Ishikawa (cell line): ENCODE measurements at regions not wholly inside any gene's neighbourhood (a gene's known extent, or its start where the extent isn't known, plus 50 kb on each side); places are given as distances from the start of the nearest gene placed in this dataset.

ENCODE experiments used
- YY1 ChIP-seq: IDR thresholded peaks from 2 replicates; pipeline ENCODE4 v1.6.1; 2012; ENCODE audit warnings: low read depth
- TF ChIP-seq, protein P1 (sequence below): IDR thresholded peaks from 2 replicates; pipeline ENCODE4 v1.6.1; 2012; ENCODE audit warnings: low read depth, mild to moderate bottlenecking

DNA sequence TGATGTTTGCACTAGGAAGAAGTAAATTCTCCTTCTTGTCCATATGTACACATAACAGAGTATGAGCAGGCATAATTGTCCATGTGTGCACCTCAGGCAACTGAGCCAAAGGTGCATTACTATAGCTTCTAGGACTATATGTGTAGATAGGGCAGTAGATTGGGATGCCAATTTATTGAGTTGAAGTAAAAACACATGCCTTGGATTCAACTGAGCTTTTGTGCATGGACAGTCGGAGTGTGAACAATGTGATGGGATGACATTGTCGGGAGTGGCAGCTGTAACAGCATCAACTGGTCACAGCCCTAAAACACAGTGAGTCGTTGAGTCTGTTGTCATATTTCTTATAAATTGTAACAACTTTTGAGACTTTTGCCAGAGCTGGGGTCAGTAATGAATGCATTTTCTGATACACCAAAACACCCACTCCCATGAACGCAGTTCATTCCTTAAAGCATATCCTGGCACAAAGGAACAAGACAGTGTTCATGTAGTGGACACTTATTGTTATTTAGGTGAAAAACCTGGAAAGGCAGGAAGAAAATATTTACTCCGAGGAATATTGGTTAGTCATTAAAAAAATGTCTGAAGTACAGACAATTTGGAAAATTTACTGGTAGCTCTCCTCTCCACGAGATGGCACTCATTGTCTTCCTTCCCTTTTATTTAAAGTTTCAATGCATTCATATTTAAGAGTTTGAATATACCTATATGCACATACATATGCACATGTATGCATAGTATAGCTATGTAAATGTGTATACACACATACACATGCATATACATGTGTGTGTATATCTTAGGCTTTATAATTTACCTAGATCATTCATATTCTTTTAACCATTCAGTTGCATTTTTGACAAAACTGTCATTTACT, 302.0 kb upstream of the STXBP5 start:
- TF ChIP-seq, protein P1, sequence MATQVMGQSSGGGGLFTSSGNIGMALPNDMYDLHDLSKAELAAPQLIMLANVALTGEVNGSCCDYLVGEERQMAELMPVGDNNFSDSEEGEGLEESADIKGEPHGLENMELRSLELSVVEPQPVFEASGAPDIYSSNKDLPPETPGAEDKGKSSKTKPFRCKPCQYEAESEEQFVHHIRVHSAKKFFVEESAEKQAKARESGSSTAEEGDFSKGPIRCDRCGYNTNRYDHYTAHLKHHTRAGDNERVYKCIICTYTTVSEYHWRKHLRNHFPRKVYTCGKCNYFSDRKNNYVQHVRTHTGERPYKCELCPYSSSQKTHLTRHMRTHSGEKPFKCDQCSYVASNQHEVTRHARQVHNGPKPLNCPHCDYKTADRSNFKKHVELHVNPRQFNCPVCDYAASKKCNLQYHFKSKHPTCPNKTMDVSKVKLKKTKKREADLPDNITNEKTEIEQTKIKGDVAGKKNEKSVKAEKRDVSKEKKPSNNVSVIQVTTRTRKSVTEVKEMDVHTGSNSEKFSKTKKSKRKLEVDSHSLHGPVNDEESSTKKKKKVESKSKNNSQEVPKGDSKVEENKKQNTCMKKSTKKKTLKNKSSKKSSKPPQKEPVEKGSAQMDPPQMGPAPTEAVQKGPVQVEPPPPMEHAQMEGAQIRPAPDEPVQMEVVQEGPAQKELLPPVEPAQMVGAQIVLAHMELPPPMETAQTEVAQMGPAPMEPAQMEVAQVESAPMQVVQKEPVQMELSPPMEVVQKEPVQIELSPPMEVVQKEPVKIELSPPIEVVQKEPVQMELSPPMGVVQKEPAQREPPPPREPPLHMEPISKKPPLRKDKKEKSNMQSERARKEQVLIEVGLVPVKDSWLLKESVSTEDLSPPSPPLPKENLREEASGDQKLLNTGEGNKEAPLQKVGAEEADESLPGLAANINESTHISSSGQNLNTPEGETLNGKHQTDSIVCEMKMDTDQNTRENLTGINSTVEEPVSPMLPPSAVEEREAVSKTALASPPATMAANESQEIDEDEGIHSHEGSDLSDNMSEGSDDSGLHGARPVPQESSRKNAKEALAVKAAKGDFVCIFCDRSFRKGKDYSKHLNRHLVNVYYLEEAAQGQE = no peak
- no peak for TF ChIP-seq YY1
